T-helper 1 cell treated with Interleukin-12 subunit alpha and Interleukin-12 subunit beta and Interleukin-4 antibody, amounts not matched to agents 30 μg/mL and 1 μg/mL, for 36 hours (primary cell): ENCODE measurements at regions not wholly inside any gene's neighbourhood (a gene's known extent, or its start where the extent isn't known, plus 50 kb on each side); places are given as distances from the start of the nearest gene placed in this dataset.
"Not testable (repeated sequence)": the region's sequence is repeated elsewhere in the genome, so short reads cannot be mapped to it uniquely, and the experiment has no call there.

Source experiments
- H3K27ac Mint-ChIP-seq: one replicate; pipeline ENCODE4 v1.8.0; 2021; ENCODE audit warnings: mild to moderate bottlenecking, mixed read lengths
- H3K27me3 Mint-ChIP-seq: one replicate; pipeline ENCODE4 v1.8.0; 2021; ENCODE audit warnings: low read depth, mixed read lengths
- H3K36me3 Mint-ChIP-seq: one replicate; pipeline ENCODE4 v1.8.0; 2021; ENCODE audit warnings: low read depth, mixed read lengths
- H3K4me1 Mint-ChIP-seq: one replicate; pipeline ENCODE4 v1.8.0; 2021; ENCODE audit warnings: low read depth, mixed read lengths
- H3K4me3 Mint-ChIP-seq: one replicate; pipeline ENCODE4 v1.8.0; 2021; ENCODE audit warnings: mild to moderate bottlenecking, moderate library complexity, mixed read lengths
- H3K9me3 Mint-ChIP-seq: one replicate; pipeline ENCODE4 v1.8.0; 2021; ENCODE audit warnings: mixed read lengths

GRCh38 chr13:109285586-109285985, 500.8 kb downstream of the IRS2 start:
- Mint-ChIP-seq H3K4me1 (no peaks in the 10 kb centered on the region), H3K27ac (no peak overlapping the region), H3K9me3 (no peaks in the 10 kb centered on the region), H3K36me3 (no peaks in the 10 kb centered on the region), H3K27me3 (no peaks in the 10 kb centered on the region), H3K4me3 (no peak overlapping the region)

GRCh38 chr13:109281903-109282635, 504.3 kb downstream of the IRS2 start:
- Mint-ChIP-seq H3K27me3 (no peaks in the 10 kb centered on the region), H3K4me3 (no peak overlapping the region), H3K4me1 (no peaks in the 10 kb centered on the region), H3K27ac (no peak overlapping the region), H3K36me3 (no peaks in the 10 kb centered on the region), H3K9me3 (no peaks in the 10 kb centered on the region)

- H3K27me3 Mint-ChIP-seq = no peaks in the 10 kb centered on the region
- H3K9me3 Mint-ChIP-seq = no peaks in the 10 kb centered on the region
- H3K36me3 Mint-ChIP-seq = no peaks in the 10 kb centered on the region
- no peak overlapping the region for H3K4me3 Mint-ChIP-seq
- H3K27ac Mint-ChIP-seq = no peak overlapping the region
- H3K4me1 Mint-ChIP-seq = no peaks in the 10 kb centered on the region
These were observed 505.1 kb downstream of the IRS2 start for GRCh38 chr13:109281017-109281902.

GRCh38 chr13:109276261-109276660, 510.1 kb downstream of the IRS2 start:
- no peak overlapping the region for H3K4me3 Mint-ChIP-seq
- H3K9me3 Mint-ChIP-seq = no peaks in the 10 kb centered on the region
- no peaks in the 10 kb centered on the region for H3K27me3 Mint-ChIP-seq
- no peak overlapping the region for H3K27ac Mint-ChIP-seq
- H3K4me1 Mint-ChIP-seq = no peaks in the 10 kb centered on the region
- H3K36me3 Mint-ChIP-seq = no peaks in the 10 kb centered on the region

- Mint-ChIP-seq H3K27ac (no peak overlapping the region), H3K4me1 (no peaks in the 10 kb centered on the region), H3K27me3 (no peaks in the 10 kb centered on the region), H3K4me3 (no peak overlapping the region), H3K9me3 (no peaks in the 10 kb centered on the region), H3K36me3 (no peaks in the 10 kb centered on the region)
These were observed 510.5 kb downstream of the IRS2 start for GRCh38 chr13:109275852-109276251.

- no peaks in the 10 kb centered on the region for H3K27me3 Mint-ChIP-seq
- no peaks in the 10 kb centered on the region for H3K36me3 Mint-ChIP-seq
- no peak overlapping the region for H3K4me3 Mint-ChIP-seq
- no peaks in the 10 kb centered on the region for H3K9me3 Mint-ChIP-seq
- H3K4me1 Mint-ChIP-seq = no peaks in the 10 kb centered on the region
- H3K27ac Mint-ChIP-seq = no peak overlapping the region
These were observed 511.1 kb downstream of the IRS2 start for GRCh38 chr13:109275139-109275745.

GRCh38 chr13:109274188-109274821, 512.1 kb downstream of the IRS2 start:
- H3K4me3 Mint-ChIP-seq = no peak overlapping the region

GRCh38 chr13:109273326-109273751, 513.0 kb downstream of the IRS2 start:
- no peaks in the 10 kb centered on the region for H3K36me3 Mint-ChIP-seq
- H3K9me3 Mint-ChIP-seq = no peaks in the 10 kb centered on the region
- no peaks in the 10 kb centered on the region for H3K4me1 Mint-ChIP-seq
- H3K27me3 Mint-ChIP-seq = no peaks in the 10 kb centered on the region
- H3K27ac Mint-ChIP-seq = no peak overlapping the region
- H3K4me3 Mint-ChIP-seq = no peak overlapping the region

More at GRCh38 chr13:109274188-109274821, 512.1 kb downstream of the IRS2 start:
- Mint-ChIP-seq H3K27me3 (no peaks in the 10 kb centered on the region), H3K9me3 (no peaks in the 10 kb centered on the region), H3K27ac (no peak overlapping the region), H3K36me3 (no peaks in the 10 kb centered on the region), H3K4me1 (no peaks in the 10 kb centered on the region)

GRCh38 chr13:109272595-109273325, 513.6 kb downstream of the IRS2 start:
- Mint-ChIP-seq H3K9me3 (no peaks in the 10 kb centered on the region), H3K4me1 (no peaks in the 10 kb centered on the region), H3K27me3 (no peaks in the 10 kb centered on the region), H3K27ac (no peak overlapping the region), H3K36me3 (no peaks in the 10 kb centered on the region), H3K4me3 (no peak overlapping the region)

- Mint-ChIP-seq H3K4me1 (no peaks in the 10 kb centered on the region), H3K27ac (no peak overlapping the region), H3K4me3 (no peak overlapping the region), H3K36me3 (no peaks in the 10 kb centered on the region), H3K27me3 (no peaks in the 10 kb centered on the region), H3K9me3 (no peaks in the 10 kb centered on the region)
These were observed 514.5 kb downstream of the IRS2 start for GRCh38 chr13:109271555-109272541.

GRCh38 chr13:109271061-109271460, 515.3 kb downstream of the IRS2 start:
- no peak overlapping the region for H3K27ac Mint-ChIP-seq
- no peaks in the 10 kb centered on the region for H3K9me3 Mint-ChIP-seq
- no peak overlapping the region for H3K4me3 Mint-ChIP-seq
- H3K27me3 Mint-ChIP-seq = no peaks in the 10 kb centered on the region
- H3K36me3 Mint-ChIP-seq = no peaks in the 10 kb centered on the region
- no peaks in the 10 kb centered on the region for H3K4me1 Mint-ChIP-seq

GRCh38 chr13:109269381-109269780, 517.0 kb downstream of the IRS2 start:
- H3K4me1 Mint-ChIP-seq, H3K27ac Mint-ChIP-seq, H3K4me3 Mint-ChIP-seq, H3K36me3 Mint-ChIP-seq, H3K9me3 Mint-ChIP-seq, H3K27me3 Mint-ChIP-seq: not testable (repeated sequence)

GRCh38 chr13:109268492-109268891, 517.9 kb downstream of the IRS2 start:
- H3K27me3 Mint-ChIP-seq, H3K36me3 Mint-ChIP-seq, H3K4me1 Mint-ChIP-seq, H3K9me3 Mint-ChIP-seq, H3K4me3 Mint-ChIP-seq, H3K27ac Mint-ChIP-seq: not testable (repeated sequence)
